PFSK-1 (cell line): ENCODE measurements at regions not wholly inside any gene's neighbourhood (a gene's known extent, or its start where the extent isn't known, plus 50 kb on each side); places are given as distances from the start of the nearest gene placed in this dataset.

ENCODE experiments used
- SIN3A ChIP-seq: IDR thresholded peaks from 2 replicates; pipeline ENCODE4 v1.6.1; 2012; ENCODE audit warnings: mild to moderate bottlenecking, low read length, moderate library complexity, borderline replicate concordance; ENCODE audit not compliant: insufficient read depth
- TAF1 ChIP-seq: IDR thresholded peaks from 2 replicates; pipeline ENCODE4 v1.6.1; 2012; ENCODE audit warnings: low read length, control low read depth, borderline replicate concordance; ENCODE audit not compliant: insufficient read depth

GRCh38 chr7:42746214-42746613 lies 165.7 kb downstream of the C7orf25 start:
- TF ChIP-seq TAF1 (no peak), SIN3A (no peak)
